SK-N-SH (cell line): ENCODE measurements at regions not wholly inside any gene's neighbourhood (a gene's known extent, or its start where the extent isn't known, plus 50 kb on each side); places are given as distances from the start of the nearest gene placed in this dataset.

Experiments used
- GABPA ChIP-seq: IDR thresholded peaks from 2 replicates; pipeline ENCODE4 v1.4.0; 2012; ENCODE audit warnings: low read depth, mild to moderate bottlenecking
- RFX5 ChIP-seq: IDR thresholded peaks from 2 replicates; pipeline ENCODE4 v1.6.1; 2012; ENCODE audit warnings: mild to moderate bottlenecking, improper control_type of control experiment, low read length
- TCF12 ChIP-seq: IDR thresholded peaks from 2 replicates; pipeline ENCODE4 v1.4.0; 2012
- TF ChIP-seq, protein P1 (sequence below): fragments of 200-600 bp; sonication (generic); IDR thresholded peaks from 2 replicates; pipeline ENCODE4 v1.6.1; 2017; ENCODE audit warnings: antibody characterized with exemption, mild to moderate bottlenecking, moderate library complexity

DNA sequence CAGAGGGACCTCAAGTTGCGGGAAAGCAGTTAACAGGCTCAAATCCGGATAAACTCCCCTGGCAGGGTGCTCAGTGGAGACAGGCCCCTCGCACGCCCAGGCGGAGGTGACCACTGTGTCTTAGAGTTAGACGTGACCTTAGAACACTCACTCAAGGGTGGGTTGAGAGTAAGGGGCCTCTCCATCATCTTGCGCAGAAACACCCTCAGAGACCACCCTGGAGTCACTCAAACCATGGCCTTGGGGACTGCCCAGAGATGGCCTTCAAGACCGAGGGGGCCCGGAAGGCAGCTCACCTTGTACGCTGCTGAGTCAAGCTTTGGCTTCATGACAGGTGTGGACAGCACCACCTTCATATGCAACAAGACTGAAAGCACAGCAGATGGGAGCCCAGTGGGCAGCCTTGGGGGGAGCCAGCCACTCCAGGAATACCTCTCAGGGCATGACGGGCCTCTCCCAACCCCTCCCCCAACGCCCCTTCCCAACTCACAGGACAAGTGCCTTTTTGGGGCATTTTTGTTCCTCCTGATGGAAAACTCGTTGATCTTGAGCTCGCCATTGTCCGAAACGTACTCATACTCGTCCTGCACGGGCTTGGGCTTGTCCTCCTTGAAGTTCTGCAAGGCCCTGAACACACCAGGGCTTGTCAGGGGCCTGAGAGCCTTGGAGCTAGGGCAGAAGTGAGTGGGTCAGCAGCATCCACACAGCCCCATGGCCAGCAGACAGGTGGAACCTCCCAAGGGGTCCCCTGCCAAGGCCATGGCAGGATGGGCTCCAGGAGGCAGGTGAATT is 229.2 kb downstream of the TUBA3C start:
- TF ChIP-seq TCF12 (no peak), GABPA (no peak), RFX5 (no peak)
- TF ChIP-seq, protein P1, sequence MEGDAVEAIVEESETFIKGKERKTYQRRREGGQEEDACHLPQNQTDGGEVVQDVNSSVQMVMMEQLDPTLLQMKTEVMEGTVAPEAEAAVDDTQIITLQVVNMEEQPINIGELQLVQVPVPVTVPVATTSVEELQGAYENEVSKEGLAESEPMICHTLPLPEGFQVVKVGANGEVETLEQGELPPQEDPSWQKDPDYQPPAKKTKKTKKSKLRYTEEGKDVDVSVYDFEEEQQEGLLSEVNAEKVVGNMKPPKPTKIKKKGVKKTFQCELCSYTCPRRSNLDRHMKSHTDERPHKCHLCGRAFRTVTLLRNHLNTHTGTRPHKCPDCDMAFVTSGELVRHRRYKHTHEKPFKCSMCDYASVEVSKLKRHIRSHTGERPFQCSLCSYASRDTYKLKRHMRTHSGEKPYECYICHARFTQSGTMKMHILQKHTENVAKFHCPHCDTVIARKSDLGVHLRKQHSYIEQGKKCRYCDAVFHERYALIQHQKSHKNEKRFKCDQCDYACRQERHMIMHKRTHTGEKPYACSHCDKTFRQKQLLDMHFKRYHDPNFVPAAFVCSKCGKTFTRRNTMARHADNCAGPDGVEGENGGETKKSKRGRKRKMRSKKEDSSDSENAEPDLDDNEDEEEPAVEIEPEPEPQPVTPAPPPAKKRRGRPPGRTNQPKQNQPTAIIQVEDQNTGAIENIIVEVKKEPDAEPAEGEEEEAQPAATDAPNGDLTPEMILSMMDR = no peak
